Esophagus squamous epithelium (tissue), 4 donors: ENCODE measurements at regions not wholly inside any gene's neighbourhood (a gene's known extent, or its start where the extent isn't known, plus 50 kb on each side); places are given as distances from the start of the nearest gene placed in this dataset.

ENCODE experiments used
- CTCF ChIP-seq, 6 experiments: fragments of 450-650 bp in 4 of 6; fragments of 200-600 bp in 2 of 6; sonication (generic) in 2 of 6; IDR thresholded peaks; one replicate each; pipeline ENCODE4 v1.5.1; 2016 to 2019; ENCODE audit warnings: antibody characterized with exemption in 6 of 6, mild to moderate bottlenecking in 4 of 6, moderate library complexity in 4 of 6
- POLR2A ChIP-seq, 4 donors: fragments of 450-650 bp; IDR thresholded peaks; one replicate each; pipeline ENCODE4 v1.6.1; 2017; ENCODE audit warnings: antibody characterized with exemption in 4 of 4, mild to moderate bottlenecking in 4 of 4, moderate library complexity in 3 of 4

GRCh38 chr2:129724021-129724757 lies 255.3 kb upstream of the RAB6C start:
- TF ChIP-seq CTCF (IDR thresholded peaks at IDR 0.05) (no peak), POLR2A (IDR thresholded peaks at IDR 0.05) (no peak)
